Forelimb muscle (tissue), 1 donor: ENCODE measurements at regions not wholly inside any gene's neighbourhood (a gene's known extent, or its start where the extent isn't known, plus 50 kb on each side); places are given as distances from the start of the nearest gene placed in this dataset.

Source experiments
- DNase-seq: peaks from one replicate; pipeline ENCODE4 v3.0.0-alpha.2; 2013; ENCODE audit warnings: low read depth

DNA sequence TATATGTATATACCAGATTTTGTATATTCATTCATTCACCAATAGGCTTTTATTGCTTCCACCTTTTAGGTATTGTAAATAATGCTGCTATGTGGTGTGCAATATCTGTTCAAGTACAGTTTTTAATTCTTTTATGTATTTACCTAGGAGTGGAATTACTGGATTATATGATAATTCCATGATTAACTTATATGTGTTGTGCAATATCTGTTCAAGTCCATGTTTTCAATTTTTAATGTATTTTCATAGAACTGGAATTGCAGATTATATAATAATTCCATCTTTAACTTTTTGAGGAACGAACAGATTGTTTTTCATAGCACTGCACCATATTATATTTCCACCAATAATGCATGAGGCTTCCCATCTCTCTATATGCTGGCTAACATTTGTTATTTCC is 50.6 kb upstream of the L3MBTL4 start:
- no peak for DNase-seq

DNA sequence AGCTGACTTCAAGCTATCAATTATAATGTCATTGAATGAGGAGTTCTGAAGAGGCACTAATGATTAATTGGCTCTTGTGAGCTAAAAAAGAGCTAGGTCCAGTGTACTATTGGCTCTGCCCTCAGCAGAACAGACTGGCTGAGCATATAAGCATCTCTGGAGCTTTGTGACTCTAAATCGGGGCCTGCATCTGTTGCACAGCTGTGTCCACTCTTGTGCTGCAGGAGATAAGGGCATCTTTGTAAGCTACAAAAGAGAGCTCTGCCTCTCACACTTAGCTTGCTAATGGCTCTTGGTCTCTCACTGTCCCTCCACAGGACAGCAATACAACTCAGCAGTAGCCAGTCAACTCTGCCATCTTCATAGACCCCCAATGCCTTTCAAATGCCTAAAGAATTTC is 61.5 kb upstream of the L3MBTL4 start:
- DNase-seq: no peak

DNA sequence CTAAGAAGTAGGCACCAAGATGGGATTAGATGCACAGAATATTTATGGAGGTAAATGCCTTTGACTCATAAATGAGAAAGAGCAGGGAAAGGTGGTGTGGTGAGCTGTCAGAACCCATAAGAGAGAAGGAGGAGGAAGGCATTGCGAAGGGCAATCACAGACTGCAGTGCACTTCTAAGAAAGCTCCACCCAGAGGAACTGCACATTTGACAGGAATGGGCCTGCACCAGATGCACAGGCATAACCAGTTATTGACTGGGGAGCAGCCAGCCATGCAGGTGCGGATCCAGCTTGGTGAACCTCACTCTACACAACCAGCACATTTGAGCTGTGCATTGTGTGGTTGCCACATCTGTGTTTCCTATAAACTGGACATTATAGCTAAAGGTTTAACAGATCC is 62.2 kb upstream of the L3MBTL4 start:
- DNase-seq: no peak

DNA sequence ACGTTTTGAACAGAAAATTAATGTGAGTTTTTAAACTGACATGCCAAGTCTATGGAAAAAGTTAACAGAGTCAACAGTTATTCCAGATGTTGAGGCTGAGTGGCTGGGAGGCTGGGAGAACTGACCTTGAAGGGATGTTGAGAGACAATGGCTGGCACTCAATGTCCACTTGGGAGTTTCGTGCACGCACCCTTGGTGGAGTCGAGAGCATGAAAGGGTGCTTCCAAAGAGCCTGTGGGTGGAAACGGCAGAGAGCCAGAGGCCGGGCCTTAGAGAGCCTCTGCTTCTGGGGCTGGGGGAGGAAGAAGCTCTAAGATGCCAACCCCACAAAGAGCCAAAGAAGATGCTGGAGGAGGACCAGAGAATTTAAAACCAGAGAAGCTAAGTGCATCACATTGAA is 63.4 kb upstream of the L3MBTL4 start:
- no peak for DNase-seq

DNA sequence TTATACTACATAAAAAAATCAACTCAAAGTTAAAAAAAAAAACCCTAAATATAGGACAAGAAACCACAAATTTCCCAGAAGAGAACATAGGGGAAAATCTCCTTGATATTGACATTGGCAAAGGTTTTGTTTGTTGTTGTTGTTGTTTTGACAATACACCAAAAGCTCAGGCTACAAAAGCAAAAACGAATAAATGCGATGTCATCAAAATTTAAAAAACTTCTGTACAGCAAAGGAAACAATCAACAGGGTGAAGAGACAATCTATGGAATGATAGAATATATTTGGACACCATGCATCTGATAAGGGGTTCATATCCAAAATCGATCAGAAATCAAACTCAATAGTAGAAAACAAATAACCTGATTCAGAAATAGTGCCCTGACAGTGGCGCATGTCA is 65.0 kb upstream of the L3MBTL4 start:
- DNase-seq: no peak

DNA sequence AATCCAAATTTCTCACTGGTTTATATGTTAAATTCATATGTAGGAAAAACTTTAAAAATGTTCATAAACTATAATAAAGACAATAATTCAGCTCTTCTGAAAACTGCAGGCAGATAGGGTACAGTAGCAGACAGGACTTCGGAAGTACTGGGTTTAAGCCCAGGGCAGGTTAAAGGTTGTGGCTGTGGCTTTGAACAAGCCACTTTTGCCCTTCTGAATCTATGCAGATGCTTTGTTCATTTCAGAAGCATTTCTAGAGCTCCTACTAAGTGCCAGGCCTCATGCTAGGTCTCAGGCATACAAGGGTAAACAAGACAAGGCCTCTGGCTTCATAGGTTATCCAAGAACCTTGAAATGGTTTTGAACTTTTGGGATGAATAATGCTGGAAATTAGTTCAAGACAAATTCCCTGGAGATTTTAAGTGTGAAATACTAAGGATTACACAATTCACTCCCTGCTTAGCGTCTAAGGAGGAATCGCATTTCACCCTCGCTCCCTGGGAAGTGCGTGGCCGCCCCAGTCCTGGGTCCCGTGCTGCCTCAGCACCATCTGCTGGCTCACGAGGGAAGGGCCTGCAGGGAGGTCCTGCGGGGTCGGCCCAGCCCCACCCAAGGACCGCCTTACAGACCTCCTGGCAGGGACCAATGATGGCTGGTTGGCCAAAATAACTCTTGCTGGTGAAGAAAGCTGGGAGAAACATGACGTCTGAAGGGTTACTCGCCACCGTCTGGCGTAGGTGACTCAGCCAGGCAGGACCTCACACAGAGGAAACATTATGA is 67.7 kb upstream of the L3MBTL4 start:
- DNase-seq: no peak

DNA sequence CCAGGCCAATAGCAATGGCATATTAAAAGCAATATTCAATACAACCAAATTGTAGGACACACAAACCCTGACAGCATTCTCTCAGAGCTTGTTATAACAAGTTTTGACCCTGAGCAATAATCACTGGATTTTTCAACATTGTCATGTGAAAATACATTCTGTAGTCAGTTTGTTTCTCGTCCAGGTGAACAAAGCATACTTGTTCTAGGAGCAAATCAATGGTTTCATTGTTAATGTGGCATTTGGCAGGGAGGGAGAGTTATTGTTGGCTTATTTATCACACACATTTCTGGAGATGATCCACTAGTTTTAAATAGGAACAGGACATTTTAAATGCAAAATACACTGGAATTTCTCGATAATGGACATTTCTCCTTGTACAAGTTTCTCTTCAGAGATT is 69.9 kb upstream of the L3MBTL4 start:
- no peak for DNase-seq

DNA sequence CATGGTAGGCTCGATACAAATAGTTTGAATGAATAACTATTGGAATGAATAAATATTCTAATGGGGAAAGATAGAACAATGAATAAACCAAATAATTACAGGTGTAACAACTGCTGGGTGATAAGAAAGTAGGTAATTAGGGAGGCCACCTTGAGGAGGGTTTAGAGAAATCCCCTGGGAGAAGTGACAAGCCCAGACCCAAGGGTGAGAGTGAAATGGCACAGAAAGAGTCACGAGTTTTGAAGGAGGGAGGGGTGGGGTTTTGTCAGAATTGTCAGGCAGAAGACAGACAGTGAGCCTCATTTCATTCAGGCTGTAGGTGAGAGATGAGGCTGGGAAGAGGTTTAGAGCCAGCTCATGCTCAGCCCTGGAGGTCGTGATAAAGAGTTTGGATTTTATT is 71.6 kb upstream of the L3MBTL4 start:
- no peak for DNase-seq

DNA sequence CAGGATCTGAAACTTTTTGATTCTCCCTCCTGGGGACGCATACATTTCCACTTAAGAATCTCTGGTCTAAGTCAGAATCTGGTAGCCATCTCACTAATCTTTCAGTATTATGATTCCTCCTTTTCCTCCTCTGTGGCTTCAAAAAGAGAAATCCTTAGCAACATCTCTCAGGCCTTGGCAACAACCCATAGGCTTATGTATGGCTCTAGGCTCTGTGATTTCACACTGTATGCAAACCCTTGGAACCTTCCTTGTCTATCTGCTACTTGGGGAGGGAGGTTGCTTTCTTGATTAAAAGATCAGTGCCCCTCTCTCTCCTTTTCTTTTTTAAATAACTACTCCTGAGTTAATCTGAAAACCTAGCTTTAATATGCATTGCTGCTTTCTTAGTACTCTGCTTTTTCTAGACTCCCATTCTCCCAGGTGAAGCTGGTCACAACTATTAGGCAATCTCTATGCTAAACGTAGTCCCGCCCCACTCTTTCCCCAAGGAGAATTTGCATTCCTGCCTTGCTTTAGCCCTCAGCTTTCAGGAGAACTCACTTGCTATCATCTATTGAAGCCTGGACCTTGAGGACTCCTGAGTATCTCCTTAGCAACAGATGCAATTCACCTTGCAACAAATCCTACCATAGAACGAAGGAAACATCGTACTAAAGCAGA is 72.2 kb upstream of the L3MBTL4 start:
- DNase-seq: no peak

DNA sequence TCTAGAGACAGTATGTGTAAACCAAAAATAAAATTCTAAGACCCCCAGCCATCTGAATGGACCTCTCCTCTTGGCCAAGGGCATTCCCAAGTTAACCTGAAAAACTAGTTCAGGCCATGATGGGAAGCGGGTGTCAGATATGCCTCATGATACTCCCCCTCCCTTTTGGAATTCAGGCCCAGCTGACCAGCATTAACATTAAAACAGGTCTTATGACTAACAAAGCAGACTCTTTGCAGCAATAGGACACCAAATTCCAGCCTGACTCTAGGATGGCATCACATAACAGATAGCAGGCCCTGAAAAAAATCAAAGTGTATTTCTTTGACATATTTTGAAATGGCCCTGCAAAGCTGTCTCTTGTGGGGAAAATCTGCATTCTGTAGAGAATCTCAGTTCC is 73.3 kb upstream of the L3MBTL4 start:
- DNase-seq: no peak

DNA sequence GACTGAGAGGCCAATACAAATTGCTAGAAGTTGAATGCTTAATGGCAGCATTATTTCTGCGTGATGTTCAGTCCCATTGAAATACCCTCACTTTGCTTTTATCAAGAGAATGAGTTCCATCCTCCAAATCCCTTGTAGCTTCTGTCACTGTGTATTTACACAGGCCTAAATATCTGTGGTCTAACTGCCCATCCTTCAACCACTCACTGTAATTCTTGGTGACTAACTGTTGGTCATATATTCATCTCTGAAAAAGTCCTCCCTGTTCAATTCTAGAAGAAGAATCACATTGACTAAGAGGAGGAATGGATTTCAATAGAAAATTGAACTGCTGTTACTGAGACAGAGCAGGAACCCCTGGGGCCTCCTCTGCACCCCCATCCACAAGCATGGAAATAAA is 74.2 kb upstream of the L3MBTL4 start:
- no peak for DNase-seq

DNA sequence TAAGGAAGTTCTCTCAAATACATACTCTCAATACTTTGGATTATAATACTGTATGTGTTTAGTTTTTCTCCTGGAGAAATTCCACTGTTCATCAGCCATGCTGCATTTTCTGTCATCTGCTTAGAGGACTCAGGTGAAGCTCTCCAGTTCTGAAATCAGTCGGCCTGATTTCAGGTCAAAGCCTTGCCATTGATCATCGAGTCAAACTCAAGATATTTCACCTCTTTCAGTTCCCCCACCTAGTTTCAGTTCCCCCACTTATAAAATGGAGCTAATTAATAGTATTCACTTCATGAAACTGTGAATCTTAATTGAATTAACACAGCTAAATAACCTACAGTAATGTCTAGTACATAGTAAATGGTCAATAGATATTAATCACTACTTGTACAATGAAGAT is 75.3 kb upstream of the L3MBTL4 start:
- no peak for DNase-seq

DNA sequence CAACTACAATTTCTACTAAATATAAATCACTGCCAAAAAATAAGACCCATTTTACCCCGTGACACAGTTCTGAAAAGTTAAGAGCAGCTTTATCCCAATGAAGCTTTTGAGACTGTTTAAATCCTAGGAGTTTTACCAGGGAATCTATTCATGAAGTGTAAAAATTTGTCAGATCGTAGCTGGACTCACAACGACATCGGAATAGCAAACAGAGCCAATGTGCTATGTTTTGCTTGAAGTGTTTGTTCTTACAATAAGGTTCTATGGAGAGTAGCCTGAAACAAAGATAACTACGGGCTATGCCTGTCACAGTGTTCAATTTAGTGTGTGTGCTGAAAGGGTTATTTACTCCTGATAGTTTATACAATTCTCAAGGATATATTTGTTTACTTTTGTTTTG is 78.5 kb upstream of the L3MBTL4 start:
- no peak for DNase-seq

DNA sequence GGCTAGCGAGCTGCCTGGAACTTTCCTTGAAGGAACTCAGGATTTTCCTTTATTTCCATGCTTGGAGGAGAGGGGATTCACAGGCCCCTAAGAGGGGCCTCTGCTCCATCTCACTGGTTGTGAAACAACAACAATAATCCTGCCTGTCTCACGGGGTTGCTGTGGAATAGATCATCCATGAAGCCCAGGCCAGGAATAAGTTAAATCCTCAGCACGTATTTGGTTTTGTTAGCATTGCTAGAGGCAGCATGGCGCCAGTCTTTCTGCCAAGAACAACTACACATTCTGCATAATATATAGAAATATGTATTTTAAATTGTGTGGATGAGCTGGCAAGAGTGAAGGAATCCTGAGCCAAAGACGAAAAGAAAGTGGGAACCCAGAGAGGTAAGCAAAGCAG is 80.8 kb upstream of the L3MBTL4 start:
- DNase-seq: no peak

DNA sequence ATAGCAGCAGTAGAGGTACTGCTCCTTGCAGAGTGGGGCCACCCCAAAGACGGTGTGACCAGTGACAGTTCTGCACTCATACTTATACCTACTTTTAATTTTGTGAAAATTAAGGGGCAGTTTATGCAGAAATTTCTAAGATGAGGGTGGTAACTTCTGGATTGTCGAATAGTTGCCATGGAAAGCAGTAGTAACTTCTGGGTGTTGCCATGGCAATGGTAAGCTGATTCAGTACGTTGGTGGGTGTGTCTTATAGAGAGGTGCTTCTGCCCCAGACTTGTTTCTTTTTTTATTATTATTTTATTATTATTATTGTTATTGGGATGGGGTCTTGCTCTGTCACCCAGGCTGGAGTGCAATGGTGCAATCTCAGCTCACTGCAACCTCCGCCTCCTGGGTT is 82.8 kb upstream of the L3MBTL4 start:
- DNase-seq: no peak

DNA sequence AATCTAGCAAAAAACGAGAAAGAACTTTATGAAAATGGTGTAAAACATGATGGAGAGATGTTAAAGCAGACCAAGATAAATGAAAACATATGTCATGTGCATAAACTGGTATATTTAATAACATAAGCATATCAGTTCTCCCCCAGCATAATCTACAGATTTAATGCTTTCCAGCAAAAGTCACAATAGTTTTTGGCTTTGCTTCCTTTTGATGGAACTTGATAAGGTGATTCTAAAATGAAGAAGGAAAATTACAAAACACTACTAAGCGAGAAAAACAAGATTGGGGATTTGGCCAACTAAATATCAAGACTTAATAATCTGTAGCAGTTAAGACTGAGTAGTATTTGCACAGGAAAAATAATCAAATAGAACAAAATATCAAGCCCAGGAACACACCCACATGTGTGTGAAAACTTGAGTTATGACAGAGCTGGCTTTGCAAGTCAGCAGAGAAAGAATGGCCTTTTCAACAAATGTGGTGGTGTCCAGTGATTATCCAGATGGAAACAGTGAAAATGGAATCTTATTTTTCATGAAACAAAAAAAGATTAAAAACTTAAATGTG is 83.7 kb upstream of the L3MBTL4 start:
- DNase-seq: no peak

DNA sequence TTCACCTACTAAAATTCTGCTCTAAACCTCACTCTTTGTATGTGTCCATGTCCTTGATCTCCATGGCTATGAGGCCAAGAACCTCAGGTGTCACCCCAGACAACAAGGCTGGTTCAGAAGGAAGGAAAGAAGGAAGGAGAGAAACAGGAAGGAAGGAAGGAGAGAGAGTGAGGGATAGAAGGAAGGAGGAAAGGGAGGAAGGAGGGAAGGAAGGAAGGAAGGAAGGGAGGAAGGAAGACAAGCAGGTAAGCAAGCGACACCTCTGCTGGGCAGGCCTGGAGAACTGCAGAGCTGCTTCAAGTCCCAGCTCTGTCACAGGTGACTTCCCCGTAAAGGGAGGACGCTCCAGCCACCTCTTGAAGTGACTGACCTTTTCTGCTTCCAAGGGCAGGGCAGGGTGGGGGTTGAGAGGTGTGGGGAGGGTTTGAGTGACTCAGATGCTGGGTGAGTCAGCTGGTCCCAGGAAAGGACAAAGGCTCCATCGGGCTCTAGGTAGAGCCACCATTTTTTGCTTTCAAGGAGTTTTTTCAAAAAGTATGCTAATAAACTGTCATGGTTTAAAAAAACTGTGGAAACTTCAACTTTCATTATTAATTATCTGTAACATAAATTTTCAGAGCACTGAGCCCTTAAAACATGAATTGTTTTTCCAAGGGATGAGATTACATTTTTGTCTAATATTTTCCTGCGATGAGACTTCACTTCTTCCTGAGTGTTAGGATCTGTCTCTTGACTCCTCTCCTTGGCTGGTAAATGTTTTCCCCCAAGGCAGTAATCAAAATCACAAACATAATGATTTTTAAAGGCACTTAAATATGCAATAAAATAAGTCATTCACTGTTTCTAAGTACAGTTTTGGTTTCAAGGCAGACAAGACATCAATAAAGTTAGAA is 90.1 kb upstream of the L3MBTL4 start:
- no peak for DNase-seq

DNA sequence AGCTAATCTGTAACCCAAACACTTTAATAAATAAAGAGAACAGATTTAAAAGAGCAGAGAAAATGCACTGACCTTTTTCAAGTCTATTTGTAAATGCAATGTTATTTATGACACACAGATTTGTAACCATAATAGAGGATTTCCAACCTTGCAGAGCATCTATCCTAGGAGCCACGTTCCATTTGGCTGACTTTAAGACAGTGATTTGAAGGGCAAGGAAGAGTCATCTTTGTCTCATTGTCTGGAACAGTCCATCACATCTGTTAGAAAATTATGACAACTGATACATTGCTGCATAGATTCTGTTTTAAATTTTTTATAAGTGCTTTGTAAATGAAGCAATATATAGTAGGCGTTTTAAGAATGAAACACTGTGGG is 90.8 kb upstream of the L3MBTL4 start:
- no peak for DNase-seq

DNA sequence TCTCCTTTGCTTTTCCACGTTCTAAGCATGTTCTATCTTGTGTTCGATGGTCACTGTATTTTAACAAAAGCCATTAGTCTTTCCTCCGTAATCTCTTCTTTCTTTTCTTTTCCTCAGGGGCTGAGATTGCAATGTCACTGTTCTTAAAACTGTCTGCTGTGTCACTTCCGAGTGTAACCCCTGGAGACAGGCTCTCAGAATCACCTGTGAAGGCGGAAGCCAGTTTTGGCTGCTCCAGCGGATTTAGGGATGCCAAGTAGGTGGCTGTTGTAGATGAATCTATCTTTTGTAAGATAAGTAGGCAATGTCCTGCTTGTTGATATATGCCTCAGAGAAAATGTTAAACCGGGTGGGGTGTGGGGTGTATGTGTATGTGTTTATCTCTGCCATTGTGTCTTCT is 94.7 kb upstream of the L3MBTL4 start:
- DNase-seq: no peak

DNA sequence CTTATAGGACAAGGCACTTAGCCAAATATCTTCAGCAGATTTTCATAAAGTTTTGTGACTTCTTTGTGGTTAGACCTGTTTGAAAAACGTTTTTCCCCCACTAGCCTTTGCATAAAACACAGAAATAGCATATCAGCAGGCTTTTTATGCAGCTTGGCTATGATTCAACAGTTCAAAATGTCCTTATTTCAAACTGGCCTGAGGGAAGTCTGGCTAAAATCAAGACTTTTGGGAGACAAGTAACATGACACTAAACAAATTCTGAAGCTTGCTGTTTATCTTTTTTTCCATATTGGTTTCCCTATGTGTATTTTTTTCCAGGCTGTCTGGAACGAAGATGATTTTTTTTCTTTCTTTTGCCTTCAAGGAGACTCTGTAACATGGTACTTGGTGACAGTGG is 95.1 kb upstream of the L3MBTL4 start:
- no peak for DNase-seq

DNA sequence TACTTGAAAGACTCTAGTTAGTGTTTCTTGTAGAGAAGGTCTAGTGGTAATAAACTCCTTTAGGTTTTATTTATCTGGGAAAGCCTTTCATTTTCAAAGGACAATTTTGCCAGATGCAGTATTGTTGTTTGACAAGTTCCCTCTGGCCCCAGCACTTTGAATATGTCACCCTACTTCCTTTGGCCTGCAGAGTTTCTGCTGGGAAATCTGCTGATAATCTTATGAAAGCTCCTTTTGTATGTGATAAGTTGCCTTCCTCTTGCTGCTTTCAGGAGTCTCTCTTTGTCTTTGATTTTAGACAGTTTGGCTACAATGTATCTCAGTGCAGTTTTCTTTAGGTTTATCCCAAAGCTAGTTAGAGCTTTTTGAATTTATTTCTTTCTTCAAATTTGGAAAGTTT is 106.2 kb upstream of the L3MBTL4 start:
- no peak for DNase-seq

DNA sequence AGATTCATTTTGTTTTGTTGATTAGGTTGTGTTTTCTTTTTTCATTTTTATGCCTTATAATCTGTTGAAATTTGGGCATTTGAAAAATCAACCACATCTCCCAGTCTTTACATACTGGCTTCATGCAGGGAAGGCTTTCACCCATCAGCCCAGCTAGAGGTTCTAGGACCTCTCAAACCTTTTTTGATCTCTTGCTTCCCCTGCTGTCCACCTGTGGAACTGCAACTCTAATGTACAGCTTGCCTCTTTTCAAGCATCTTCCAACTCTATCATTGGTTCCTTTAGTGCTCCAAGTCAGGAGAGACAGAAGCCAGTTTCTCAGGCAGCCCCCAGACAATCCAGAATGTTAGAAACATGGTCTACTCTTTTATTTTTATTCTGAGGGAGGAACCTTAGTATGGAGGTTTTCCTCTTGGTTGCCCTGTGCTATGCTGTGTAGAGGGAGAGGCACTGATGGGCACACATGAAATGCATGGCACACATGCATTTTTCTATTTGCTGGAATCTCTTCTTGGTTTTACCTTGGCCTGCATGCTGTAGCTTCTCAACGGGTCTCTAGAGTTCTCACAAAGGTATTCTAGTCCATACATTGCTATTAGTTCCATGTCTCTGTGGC is 107.2 kb upstream of the L3MBTL4 start:
- no peak for DNase-seq
